GM12874 (cell line): ENCODE measurements at regions not wholly inside any gene's neighbourhood (a gene's known extent, or its start where the extent isn't known, plus 50 kb on each side); places are given as distances from the start of the nearest gene placed in this dataset.

Experiments
- CTCF ChIP-seq: IDR thresholded peaks from 2 replicates; pipeline ENCODE4 v1.5.1; 2011; ENCODE audit warnings: low read depth, mild to moderate bottlenecking, control low read depth, low read length, moderate library complexity; ENCODE audit not compliant: insufficient read depth

GRCh38 chr17:79276821-79277220 is 202.2 kb downstream of the ENGASE start:
- TF ChIP-seq CTCF: no peak

- TF ChIP-seq CTCF: no peak
Observed at GRCh38 chr17:79273660-79274059, 199.0 kb downstream of the ENGASE start.

- no peak for TF ChIP-seq CTCF
Observed at GRCh38 chr17:79272666-79273219, 198.1 kb downstream of the ENGASE start.

- TF ChIP-seq CTCF: no peak
Observed at GRCh38 chr17:79272220-79272619, 197.6 kb downstream of the ENGASE start.

GRCh38 chr17:79269620-79270019 is 195.0 kb downstream of the ENGASE start:
- TF ChIP-seq CTCF: no peak

GRCh38 chr17:79263191-79263590 is 188.6 kb downstream of the ENGASE start:
- TF ChIP-seq CTCF: no peak

- TF ChIP-seq CTCF: no peak
Observed at GRCh38 chr17:79262624-79263023, 188.0 kb downstream of the ENGASE start.
